ENCODE measurements at regions not wholly inside any gene's neighbourhood (a gene's known extent, or its start where the extent isn't known, plus 50 kb on each side); places are given as distances from the start of the nearest gene placed in this dataset.

GRCh38 chr4:151979819-151980218 lies 219.0 kb upstream of the GATB start:
- DNase-seq (ENCODE audit: extremely low spot score, unreplicated experiment) = no peak
- H3K4me3 Mint-ChIP-seq = no peak overlapping the region
- H3K4me1 Mint-ChIP-seq (ENCODE audit: unreplicated experiment) = no peaks in the 10 kb centered on the region
- peaks cover 11% of the 10 kb centered on the region for H3K9me3 Mint-ChIP-seq
- H3K27ac Mint-ChIP-seq = no peak overlapping the region
- peaks cover 5% of the 10 kb centered on the region for H3K27me3 Mint-ChIP-seq
- H3K36me3 Mint-ChIP-seq = no peaks in the 10 kb centered on the region
- no peak for TF ChIP-seq CTCF (conservative IDR thresholded peaks at IDR 0.05)

- no peak for DNase-seq (ENCODE audit: extremely low spot score, unreplicated experiment)
- no peaks in the 10 kb centered on the region for H3K36me3 Mint-ChIP-seq
- no peak overlapping the region for H3K4me3 Mint-ChIP-seq
- no peak for TF ChIP-seq CTCF (conservative IDR thresholded peaks at IDR 0.05)
- H3K27me3 Mint-ChIP-seq = no peaks in the 10 kb centered on the region
- no peaks in the 10 kb centered on the region for H3K4me1 Mint-ChIP-seq (ENCODE audit: unreplicated experiment)
- H3K9me3 Mint-ChIP-seq = no peaks in the 10 kb centered on the region
- no peak overlapping the region for H3K27ac Mint-ChIP-seq
Measured at GRCh38 chr4:151968643-151969042, 207.8 kb upstream of the GATB start.

GRCh38 chr4:151967074-151967473 lies 206.3 kb upstream of the GATB start:
- no peaks in the 10 kb centered on the region for H3K36me3 Mint-ChIP-seq
- DNase-seq (ENCODE audit: extremely low spot score, unreplicated experiment) = no peak
- H3K27ac Mint-ChIP-seq = no peak overlapping the region
- no peak overlapping the region for H3K4me3 Mint-ChIP-seq
- no peaks in the 10 kb centered on the region for H3K27me3 Mint-ChIP-seq
- no peak for TF ChIP-seq CTCF (conservative IDR thresholded peaks at IDR 0.05)
- H3K4me1 Mint-ChIP-seq (ENCODE audit: unreplicated experiment) = no peaks in the 10 kb centered on the region
- no peaks in the 10 kb centered on the region for H3K9me3 Mint-ChIP-seq

- H3K27me3 Mint-ChIP-seq = no peaks in the 10 kb centered on the region
- H3K9me3 Mint-ChIP-seq = no peaks in the 10 kb centered on the region
- no peak for TF ChIP-seq CTCF (conservative IDR thresholded peaks at IDR 0.05)
Measured at GRCh38 chr4:151962138-151962823, 201.5 kb upstream of the GATB start.

GRCh38 chr4:151961456-151961855 lies 200.6 kb upstream of the GATB start:
- no peak for TF ChIP-seq CTCF (conservative IDR thresholded peaks at IDR 0.05)
- no peaks in the 10 kb centered on the region for H3K36me3 Mint-ChIP-seq
- no peaks in the 10 kb centered on the region for H3K9me3 Mint-ChIP-seq
- no peak for DNase-seq (ENCODE audit: extremely low spot score, unreplicated experiment)
- H3K27me3 Mint-ChIP-seq = no peaks in the 10 kb centered on the region
- no peak overlapping the region for H3K4me3 Mint-ChIP-seq
- peaks cover 16% of the 10 kb centered on the region for H3K4me1 Mint-ChIP-seq (ENCODE audit: unreplicated experiment)
- H3K27ac Mint-ChIP-seq = no peak overlapping the region

More at GRCh38 chr4:151962138-151962823, 201.5 kb upstream of the GATB start:
- H3K4me1 Mint-ChIP-seq (ENCODE audit: unreplicated experiment) = peaks cover 7% of the 10 kb centered on the region
- H3K36me3 Mint-ChIP-seq = no peaks in the 10 kb centered on the region
- H3K27ac Mint-ChIP-seq = no peak overlapping the region
- no peak overlapping the region for H3K4me3 Mint-ChIP-seq
- no peak for DNase-seq (ENCODE audit: extremely low spot score, unreplicated experiment)
